ENCODE measurements at regions not wholly inside any gene's neighbourhood (a gene's known extent, or its start where the extent isn't known, plus 50 kb on each side); places are given as distances from the start of the nearest gene placed in this dataset.

- H4K20me1 ChIP-seq (ENCODE audit: control insufficient read depth, extremely low read depth, insufficient read depth, low read length) = no peaks in the 10 kb centered on the region
- no peaks in the 10 kb centered on the region for H3K27me3 ChIP-seq (ENCODE audit: control insufficient read depth, extremely low read depth, insufficient read depth, low read length)
- no peak overlapping the region for H3K27ac ChIP-seq (ENCODE audit: control insufficient read depth, insufficient read depth, low read length)
- H3K9me1 ChIP-seq (ENCODE audit: control insufficient read depth, extremely low read depth, insufficient read depth, low read length) = no peaks in the 10 kb centered on the region
- H3K4me2 ChIP-seq (ENCODE audit: control insufficient read depth, extremely low read depth, insufficient read depth, low read depth, low read length) = no peak overlapping the region
- H3K9ac ChIP-seq (ENCODE audit: control insufficient read depth, extremely low read depth, insufficient read depth, low read length) = no peak overlapping the region
- no peak for DNase-seq (ENCODE audit: low read depth, low spot score)
- dilution Hi-C loops (cut with MboI; ENCODE audit: extremely low pct_ligation_motif_present, low sequenced_read_pairs) = no loop called here
- no peak for FAIRE-seq
- no peak overlapping the region for H3K4me3 ChIP-seq (ENCODE audit: control insufficient read depth in 2 of 3, extremely low read depth in 1 of 3, insufficient read depth in 2 of 3, low read depth in 1 of 3, low read length in 3 of 3)
- H3K4me1 ChIP-seq (ENCODE audit: control insufficient read depth, extremely low read depth, insufficient read depth, low read length) = no peaks in the 10 kb centered on the region
- TF ChIP-seq CTCF (optimal IDR thresholded peaks at IDR 0.05 in 1 of 3, IDR thresholded peaks at IDR 0.05 in 1 of 3, conservative IDR thresholded peaks at IDR 0.05 in 1 of 3; ENCODE audit: extremely low read depth in 1 of 3, insufficient read depth in 2 of 3, low read length in 3 of 3) (no peak), EZH2 (IDR thresholded peaks at IDR 0.05; ENCODE audit: low read length) (no peak)
- no peak overlapping the region for H2AFZ ChIP-seq (ENCODE audit: control insufficient read depth, low read length)
- H3K9me3 ChIP-seq (ENCODE audit: control insufficient read depth, low read depth, low read length) = no peaks in the 10 kb centered on the region
- no peaks in the 10 kb centered on the region for H3K36me3 ChIP-seq (ENCODE audit: control insufficient read depth in 2 of 2, extremely low read depth in 1 of 2, insufficient read depth in 2 of 2, low read length in 2 of 2)
- H3K79me2 ChIP-seq (ENCODE audit: control insufficient read depth, insufficient read depth, low read length) = no peaks in the 10 kb centered on the region
Observed at GRCh38 chr4:174435974-174436373, 86.3 kb downstream of the HPGD start.

GRCh38 chr4:174434455-174434854, 87.8 kb downstream of the HPGD start:
- DNase-seq (ENCODE audit: low read depth, low spot score) (no peak), FAIRE-seq (no peak)
- no peak overlapping the region for H3K9ac ChIP-seq (ENCODE audit: control insufficient read depth, extremely low read depth, insufficient read depth, low read length)
- H3K36me3 ChIP-seq (ENCODE audit: control insufficient read depth in 2 of 2, extremely low read depth in 1 of 2, insufficient read depth in 2 of 2, low read length in 2 of 2) = no peaks in the 10 kb centered on the region
- no peak overlapping the region for H3K4me3 ChIP-seq (ENCODE audit: control insufficient read depth in 2 of 3, extremely low read depth in 1 of 3, insufficient read depth in 2 of 3, low read depth in 1 of 3, low read length in 3 of 3)
- no peak overlapping the region for H3K4me2 ChIP-seq (ENCODE audit: control insufficient read depth, extremely low read depth, insufficient read depth, low read depth, low read length)
- H4K20me1 ChIP-seq (ENCODE audit: control insufficient read depth, extremely low read depth, insufficient read depth, low read length) = no peaks in the 10 kb centered on the region
- dilution Hi-C loops (cut with MboI; ENCODE audit: extremely low pct_ligation_motif_present, low sequenced_read_pairs) = no loop called here
- H3K27me3 ChIP-seq (ENCODE audit: control insufficient read depth, extremely low read depth, insufficient read depth, low read length) = no peaks in the 10 kb centered on the region
- no peak overlapping the region for H2AFZ ChIP-seq (ENCODE audit: control insufficient read depth, low read length)
- no peaks in the 10 kb centered on the region for H3K9me3 ChIP-seq (ENCODE audit: control insufficient read depth, low read depth, low read length)
- H3K9me1 ChIP-seq (ENCODE audit: control insufficient read depth, extremely low read depth, insufficient read depth, low read length) = no peaks in the 10 kb centered on the region
- H3K27ac ChIP-seq (ENCODE audit: control insufficient read depth, insufficient read depth, low read length) = no peak overlapping the region
- H3K4me1 ChIP-seq (ENCODE audit: control insufficient read depth, extremely low read depth, insufficient read depth, low read length) = no peaks in the 10 kb centered on the region
- no peaks in the 10 kb centered on the region for H3K79me2 ChIP-seq (ENCODE audit: control insufficient read depth, insufficient read depth, low read length)
- no peak for TF ChIP-seq EZH2 (IDR thresholded peaks at IDR 0.05; ENCODE audit: low read length)
- no peak for TF ChIP-seq CTCF (optimal IDR thresholded peaks at IDR 0.05 in 1 of 3, IDR thresholded peaks at IDR 0.05 in 1 of 3, conservative IDR thresholded peaks at IDR 0.05 in 1 of 3; ENCODE audit: extremely low read depth in 1 of 3, insufficient read depth in 2 of 3, low read length in 3 of 3)
